HFFc6 (cell line): ENCODE measurements at regions not wholly inside any gene's neighbourhood (a gene's known extent, or its start where the extent isn't known, plus 50 kb on each side); places are given as distances from the start of the nearest gene placed in this dataset.

Source experiments
- DNase-seq: peaks from one replicate; pipeline ENCODE4 v3.0.0-alpha.2; 2018
- H3K27ac Mint-ChIP-seq: 2 replicates; pipeline ENCODE4 v1.8.0; 2020; ENCODE audit warnings: mild to moderate bottlenecking, mixed read lengths
- H3K27me3 Mint-ChIP-seq: 2 replicates; pipeline ENCODE4 v1.8.0; 2021; ENCODE audit warnings: mild to moderate bottlenecking, moderate library complexity, mixed read lengths; ENCODE audit not compliant: insufficient read depth
- H3K36me3 Mint-ChIP-seq: 2 replicates; pipeline ENCODE4 v1.8.0; 2021; ENCODE audit warnings: low read depth, mixed read lengths
- H3K4me1 Mint-ChIP-seq: 2 replicates; pipeline ENCODE4 v1.8.0; 2020; ENCODE audit warnings: low read depth, mixed read lengths
- H3K4me3 Mint-ChIP-seq: 2 replicates; pipeline ENCODE4 v1.8.0; 2020; ENCODE audit warnings: mild to moderate bottlenecking, moderate library complexity, mixed read lengths
- H3K9me3 Mint-ChIP-seq: 2 replicates; pipeline ENCODE4 v1.8.0; 2020; ENCODE audit warnings: mild to moderate bottlenecking, mixed read lengths
- TF ChIP-seq, protein P1 (sequence below): fragments of 200-600 bp; sonication (generic); IDR thresholded peaks from 2 replicates; pipeline ENCODE4 v1.5.0; 2021; ENCODE audit warnings: antibody characterized with exemption, mild to moderate bottlenecking

GRCh38 chr10:118141471-118141870, 94.7 kb upstream of the RAB11FIP2 start:
- H3K27me3 Mint-ChIP-seq: no peaks in the 10 kb centered on the region
- H3K4me3 Mint-ChIP-seq: no peak overlapping the region
- peaks cover 39% of the 10 kb centered on the region for H3K9me3 Mint-ChIP-seq
- no peak for DNase-seq
- TF ChIP-seq, protein P1, sequence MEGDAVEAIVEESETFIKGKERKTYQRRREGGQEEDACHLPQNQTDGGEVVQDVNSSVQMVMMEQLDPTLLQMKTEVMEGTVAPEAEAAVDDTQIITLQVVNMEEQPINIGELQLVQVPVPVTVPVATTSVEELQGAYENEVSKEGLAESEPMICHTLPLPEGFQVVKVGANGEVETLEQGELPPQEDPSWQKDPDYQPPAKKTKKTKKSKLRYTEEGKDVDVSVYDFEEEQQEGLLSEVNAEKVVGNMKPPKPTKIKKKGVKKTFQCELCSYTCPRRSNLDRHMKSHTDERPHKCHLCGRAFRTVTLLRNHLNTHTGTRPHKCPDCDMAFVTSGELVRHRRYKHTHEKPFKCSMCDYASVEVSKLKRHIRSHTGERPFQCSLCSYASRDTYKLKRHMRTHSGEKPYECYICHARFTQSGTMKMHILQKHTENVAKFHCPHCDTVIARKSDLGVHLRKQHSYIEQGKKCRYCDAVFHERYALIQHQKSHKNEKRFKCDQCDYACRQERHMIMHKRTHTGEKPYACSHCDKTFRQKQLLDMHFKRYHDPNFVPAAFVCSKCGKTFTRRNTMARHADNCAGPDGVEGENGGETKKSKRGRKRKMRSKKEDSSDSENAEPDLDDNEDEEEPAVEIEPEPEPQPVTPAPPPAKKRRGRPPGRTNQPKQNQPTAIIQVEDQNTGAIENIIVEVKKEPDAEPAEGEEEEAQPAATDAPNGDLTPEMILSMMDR: no peak
- H3K36me3 Mint-ChIP-seq: no peaks in the 10 kb centered on the region
- H3K27ac Mint-ChIP-seq: no peak overlapping the region
- no peaks in the 10 kb centered on the region for H3K4me1 Mint-ChIP-seq

DNA sequence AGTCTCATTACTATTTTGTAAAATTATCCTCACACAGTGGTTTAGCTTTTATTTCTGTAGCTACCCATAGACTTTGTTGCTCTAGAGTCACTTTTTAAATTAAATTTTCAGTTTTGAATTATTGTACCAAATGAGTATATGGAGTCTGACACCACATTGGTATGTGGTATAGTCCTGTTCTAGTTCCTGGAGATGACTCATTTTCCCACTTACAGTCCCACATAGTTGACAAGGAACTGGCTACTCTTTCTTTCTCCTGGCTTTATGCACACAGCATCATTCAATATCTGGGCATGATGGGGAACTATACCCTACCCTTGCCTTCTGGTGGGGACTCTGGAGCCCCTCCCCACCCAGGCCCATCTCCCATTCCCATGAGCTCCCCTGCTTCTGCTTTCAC, 92.6 kb upstream of the RAB11FIP2 start:
- TF ChIP-seq, protein P1: no peak
- H3K36me3 Mint-ChIP-seq: no peaks in the 10 kb centered on the region
- no peak overlapping the region for H3K27ac Mint-ChIP-seq
- H3K27me3 Mint-ChIP-seq: no peaks in the 10 kb centered on the region
- H3K9me3 Mint-ChIP-seq: peaks cover 27% of the 10 kb centered on the region
- no peaks in the 10 kb centered on the region for H3K4me1 Mint-ChIP-seq
- DNase-seq: no peak
- H3K4me3 Mint-ChIP-seq: no peak overlapping the region

- no peaks in the 10 kb centered on the region for H3K27me3 Mint-ChIP-seq
- H3K27ac Mint-ChIP-seq: no peak overlapping the region
- peaks cover 7% of the 10 kb centered on the region; the same call in 1 of the 2 replicates for H3K36me3 Mint-ChIP-seq
- no peak for DNase-seq
- no peak overlapping the region for H3K4me3 Mint-ChIP-seq
- TF ChIP-seq, protein P1: no peak
- peaks cover 29% of the 10 kb centered on the region for H3K9me3 Mint-ChIP-seq
- no peaks in the 10 kb centered on the region for H3K4me1 Mint-ChIP-seq
These were observed 81.9 kb upstream of the RAB11FIP2 start for GRCh38 chr10:118128675-118129074.

DNA sequence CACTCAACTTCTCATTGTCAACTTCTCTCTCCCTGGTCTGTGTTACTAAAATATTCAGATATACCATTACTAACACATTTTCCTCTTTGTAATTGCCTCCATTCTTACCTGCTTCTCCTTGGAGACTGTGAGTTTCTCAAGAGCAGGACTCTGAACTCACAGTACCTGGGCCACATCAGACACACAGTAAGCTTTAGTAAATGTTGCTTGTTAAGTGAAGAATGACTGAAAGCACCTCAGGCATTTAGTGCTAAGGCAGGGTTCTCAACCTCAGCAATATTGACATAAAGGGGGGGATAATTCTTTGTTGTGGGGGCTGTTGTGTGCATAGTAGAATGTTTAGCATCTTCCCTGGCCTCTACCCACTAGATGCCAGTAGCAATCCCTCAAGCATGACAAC, 72.0 kb upstream of the RAB11FIP2 start:
- no peak overlapping the region for H3K4me3 Mint-ChIP-seq
- no peak for DNase-seq
- H3K36me3 Mint-ChIP-seq: no peaks in the 10 kb centered on the region
- no peak overlapping the region for H3K27ac Mint-ChIP-seq
- H3K9me3 Mint-ChIP-seq: peaks cover 37% of the 10 kb centered on the region
- no peaks in the 10 kb centered on the region for H3K4me1 Mint-ChIP-seq
- TF ChIP-seq, protein P1: no peak
- H3K27me3 Mint-ChIP-seq: no peaks in the 10 kb centered on the region; the same call in 1 of the 2 replicates

DNA sequence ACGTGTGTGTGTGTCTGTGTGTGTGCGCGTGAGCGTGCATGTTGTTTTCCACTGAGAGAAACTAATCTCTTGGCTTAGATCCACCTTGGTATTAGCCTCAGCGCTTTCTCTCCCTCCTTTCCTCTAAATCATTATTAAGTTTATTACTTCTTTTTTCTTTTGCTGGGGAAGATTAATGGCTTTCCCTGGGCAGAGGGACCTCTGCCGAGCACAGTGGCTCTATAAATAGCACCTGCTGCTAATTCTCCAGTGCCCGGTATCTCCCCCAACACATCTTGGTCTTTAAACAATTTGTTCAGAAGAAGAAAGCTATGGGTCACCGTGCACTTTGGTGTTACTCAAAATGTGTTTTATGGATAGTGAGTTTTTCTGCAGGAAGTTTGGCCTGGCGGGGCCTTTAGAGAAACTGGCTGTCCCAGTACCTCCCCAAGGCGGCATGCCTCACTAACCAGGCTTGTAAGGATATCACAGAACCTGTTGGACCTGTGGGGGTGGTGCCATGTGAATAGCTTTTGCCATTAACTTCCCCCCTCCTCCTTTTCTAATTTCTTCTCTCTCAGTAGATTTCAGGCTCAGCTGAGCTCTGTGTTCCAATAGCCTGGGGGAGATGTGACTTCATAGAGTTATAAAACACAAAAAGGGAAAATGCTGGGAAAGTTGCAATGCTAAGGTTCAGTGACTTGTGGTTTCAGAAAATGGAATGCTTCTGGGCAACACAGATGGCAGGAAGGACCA, 70.1 kb upstream of the RAB11FIP2 start:
- Mint-ChIP-seq H3K36me3 (no peaks in the 10 kb centered on the region), H3K9me3 (peaks cover 41% of the 10 kb centered on the region), H3K27me3 (no peaks in the 10 kb centered on the region), H3K4me1 (no peaks in the 10 kb centered on the region), H3K4me3 (no peak overlapping the region), H3K27ac (no peak overlapping the region)
- TF ChIP-seq, protein P1: no peak
- no peak for DNase-seq
